ENCODE measurements at regions not wholly inside any gene's neighbourhood (a gene's known extent, or its start where the extent isn't known, plus 50 kb on each side); places are given as distances from the start of the nearest gene placed in this dataset.

- no peaks in the 10 kb centered on the region for H3K36me3 ChIP-seq
These were observed 107.6 kb upstream of the ARHGEF3 start for GRCh38 chr3:56909349-56909748.

DNA sequence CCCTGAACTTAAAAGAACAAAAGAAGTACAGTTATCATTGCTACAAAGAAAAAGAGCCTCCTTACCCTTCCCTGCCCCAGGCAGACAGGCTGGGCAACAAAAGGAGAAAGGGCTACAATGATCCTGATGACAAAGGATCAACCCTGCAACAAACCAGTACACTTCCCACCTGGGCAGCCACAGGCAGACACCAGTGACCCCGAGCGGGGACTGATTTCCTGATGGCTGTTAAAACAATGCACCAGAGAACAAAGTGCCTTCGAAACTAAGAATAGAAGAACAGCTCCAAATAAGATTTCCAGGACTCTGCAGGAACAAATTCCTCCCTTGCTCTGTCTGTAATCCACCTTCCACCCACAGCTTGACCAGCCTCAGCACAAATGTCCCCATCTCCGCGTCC, 106.3 kb upstream of the ARHGEF3 start:
- no peak for DNase-seq
- intact Hi-C loops (cut with DNase I): no loop called here
- FAIRE-seq: no peak

More at GRCh38 chr3:56909349-56909748, 107.6 kb upstream of the ARHGEF3 start:
- DNase-seq (no peak), ATAC-seq (no peak), FAIRE-seq (no peak)
- WGBS, 2 donors: 90% methylated on average over 6 of the region's 6 CpGs
- no peaks in the 10 kb centered on the region for H3K27me3 ChIP-seq
- no peak overlapping the region for H3K27ac ChIP-seq
- no peaks in the 10 kb centered on the region for H3K4me1 ChIP-seq
- no peak for TF ChIP-seq CTCF (IDR thresholded peaks at IDR 0.05)
- H3K4me3 ChIP-seq: no peak overlapping the region
- no peaks in the 10 kb centered on the region for H3K9me3 ChIP-seq
- intact Hi-C loops (cut with DNase I): no loop called here

DNA sequence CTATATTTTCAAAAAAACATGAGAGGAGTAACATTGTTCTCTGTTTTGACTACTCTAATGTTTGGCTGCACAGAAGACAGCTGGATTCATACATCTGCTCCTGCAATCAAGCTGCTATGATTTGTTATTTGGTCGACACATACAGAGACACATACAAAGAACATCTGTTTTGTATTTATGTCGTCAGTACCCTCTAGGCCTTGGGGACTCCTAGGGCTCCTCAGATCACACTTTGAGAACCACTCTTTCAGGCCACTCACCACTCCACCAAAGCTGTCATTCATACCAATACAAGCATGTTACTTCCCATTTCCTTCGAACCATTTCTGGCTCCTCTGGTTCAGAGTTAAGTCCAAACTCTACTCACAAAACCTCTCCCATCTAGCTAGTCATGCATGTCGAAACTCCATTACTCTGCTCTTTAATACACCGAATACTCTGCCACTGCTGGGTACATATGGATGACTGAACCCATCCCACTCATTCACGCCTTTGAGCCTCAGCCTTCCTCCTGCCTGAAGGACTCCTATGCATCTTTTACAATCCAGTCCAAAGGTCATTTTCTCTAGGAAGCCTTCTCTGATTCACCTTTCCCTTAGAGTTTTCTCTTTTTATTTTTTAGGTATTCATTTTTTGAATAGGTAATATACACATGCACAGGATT, 102.9 kb upstream of the ARHGEF3 start:
- intact Hi-C loops (cut with DNase I): no loop called here
- no peak for ATAC-seq
- no peak for FAIRE-seq

More for the DNA sequence above, 106.3 kb upstream of the ARHGEF3 start:
- no peak for ATAC-seq
- Histone ChIP-seq H3K27me3 (no peaks in the 10 kb centered on the region), H3K9me3 (no peaks in the 10 kb centered on the region), H3K27ac (no peak overlapping the region), H3K36me3 (no peaks in the 10 kb centered on the region), H3K4me3 (no peak overlapping the region), H3K4me1 (no peaks in the 10 kb centered on the region)
- WGBS, 2 donors: 86 to 87% methylated on average over 5 of the region's 5 CpGs
- TF ChIP-seq CTCF (IDR thresholded peaks at IDR 0.05): no peak

DNA sequence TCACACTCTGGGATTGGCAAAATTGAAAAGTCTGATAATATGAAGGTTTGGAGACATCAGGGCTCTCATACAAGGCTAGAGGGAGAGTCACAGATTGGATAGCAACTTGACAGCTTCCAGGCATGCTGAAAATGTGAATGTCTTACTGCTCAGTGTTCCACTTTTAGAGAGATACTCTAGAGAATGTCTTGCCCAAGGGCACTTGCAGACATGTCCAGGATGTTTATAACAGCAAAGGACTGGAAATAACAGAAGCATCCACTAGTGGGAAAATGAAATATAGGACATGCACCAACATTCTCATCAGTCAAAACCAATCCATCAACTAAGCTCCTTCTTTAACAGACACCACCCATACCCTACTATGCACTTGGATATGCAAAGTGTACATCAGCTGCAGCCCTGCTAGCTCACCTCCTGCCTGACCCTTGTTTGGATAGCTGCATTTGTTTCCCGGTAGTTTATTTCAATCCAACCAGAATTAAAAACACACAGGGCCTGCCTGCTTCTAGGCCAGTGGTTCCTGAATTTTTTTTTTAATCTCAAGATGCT, 101.6 kb upstream of the ARHGEF3 start:
- no peaks in the 10 kb centered on the region for H3K36me3 ChIP-seq
- H3K4me3 ChIP-seq: no peak overlapping the region
- H3K9me3 ChIP-seq: no peaks in the 10 kb centered on the region
- intact Hi-C loops (cut with DNase I): no loop called here
- 94 to 97% methylated on average over 1 of the region's 1 CpG for WGBS, 2 donors
- no peak for ATAC-seq
- no peak overlapping the region for H3K27ac ChIP-seq
- TF ChIP-seq CTCF (IDR thresholded peaks at IDR 0.05): no peak
- FAIRE-seq: no peak
- DNase-seq: no peak
- H3K4me1 ChIP-seq: no peaks in the 10 kb centered on the region
- no peaks in the 10 kb centered on the region for H3K27me3 ChIP-seq

More for the DNA sequence above, 102.9 kb upstream of the ARHGEF3 start:
- no peak for DNase-seq
- H3K27me3 ChIP-seq: no peaks in the 10 kb centered on the region
- no peaks in the 10 kb centered on the region for H3K36me3 ChIP-seq
- H3K4me1 ChIP-seq: no peaks in the 10 kb centered on the region
- H3K4me3 ChIP-seq: no peak overlapping the region
- WGBS, 2 donors: 82 to 92% methylated on average over 6 of the region's 6 CpGs
- H3K9me3 ChIP-seq: no peaks in the 10 kb centered on the region
- H3K27ac ChIP-seq: no peak overlapping the region
- no peak for TF ChIP-seq CTCF (IDR thresholded peaks at IDR 0.05)

GRCh38 chr3:56902468-56903160, 100.9 kb upstream of the ARHGEF3 start:
- Histone ChIP-seq H3K36me3 (no peaks in the 10 kb centered on the region), H3K4me3 (no peak overlapping the region), H3K27me3 (no peaks in the 10 kb centered on the region), H3K27ac (no peak overlapping the region), H3K4me1 (no peaks in the 10 kb centered on the region), H3K9me3 (no peaks in the 10 kb centered on the region)
- intact Hi-C loops (cut with DNase I): no loop called here
- no peak for FAIRE-seq
- no peak for TF ChIP-seq CTCF (IDR thresholded peaks at IDR 0.05)
- ATAC-seq: no peak
- WGBS, 2 donors: 89 to 95% methylated on average over 3 of the region's 3 CpGs
- no peak for DNase-seq
